ENCODE measurements at regions not wholly inside any gene's neighbourhood (a gene's known extent, or its start where the extent isn't known, plus 50 kb on each side); places are given as distances from the start of the nearest gene placed in this dataset.

DNA sequence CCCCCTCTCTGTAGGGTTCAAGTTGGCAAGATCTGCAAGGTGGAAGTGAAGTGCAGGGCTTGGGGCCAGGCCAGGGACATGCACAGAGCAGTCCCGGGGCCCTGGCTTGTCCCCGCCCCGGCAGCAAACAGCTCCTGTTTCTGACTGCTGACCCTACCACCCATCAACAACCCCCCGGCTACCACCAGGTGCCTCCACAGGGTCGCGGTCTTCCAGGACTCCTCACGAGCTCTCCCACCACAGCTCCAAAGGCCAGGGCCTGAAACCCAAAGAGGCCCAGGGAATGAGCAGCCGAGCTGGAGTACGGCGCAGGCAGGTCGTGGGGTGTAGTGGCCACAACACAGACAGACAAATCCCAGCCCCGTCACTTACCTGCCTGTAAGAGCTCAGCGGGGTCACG is 121.3 kb upstream of the SMAD3 start:
- TF ChIP-seq EZH2 (IDR thresholded peaks at IDR 0.05; ENCODE audit: low read depth, unreplicated experiment) (no peak), POLR2AphosphoS5 (IDR thresholded peaks at IDR 0.05; ENCODE audit: low read depth) (no peak), CTCF (conservative IDR thresholded peaks at IDR 0.05; ENCODE audit: low read depth in 2 of 2) (peak in 1 of 2 experiments; percentile 24; a peak in 1 of 4 replicates), EZH2phosphoT487 (IDR thresholded peaks at IDR 0.05; ENCODE audit: unreplicated experiment) (no peak), ZNF462 (CRISPR knock-in tag; IDR thresholded peaks at IDR 0.05) (no peak), CREB1 (CRISPR knock-in tag; IDR thresholded peaks at IDR 0.05; ENCODE audit: low read depth) (no peak), NANOG (IDR thresholded peaks at IDR 0.05; ENCODE audit: borderline replicate concordance) (no peak), STAT1 (IDR thresholded peaks at IDR 0.05; ENCODE audit: unreplicated experiment) (no peak), JUNB (IDR thresholded peaks at IDR 0.05; ENCODE audit: unreplicated experiment) (no peak), ETS1 (IDR thresholded peaks at IDR 0.05) (no peak), ZNF331 (CRISPR knock-in tag; IDR thresholded peaks at IDR 0.05; ENCODE audit: low read depth) (no peak), ZNF114 (CRISPR knock-in tag; IDR thresholded peaks at IDR 0.05) (no peak)
- TF ChIP-seq, protein P1, sequence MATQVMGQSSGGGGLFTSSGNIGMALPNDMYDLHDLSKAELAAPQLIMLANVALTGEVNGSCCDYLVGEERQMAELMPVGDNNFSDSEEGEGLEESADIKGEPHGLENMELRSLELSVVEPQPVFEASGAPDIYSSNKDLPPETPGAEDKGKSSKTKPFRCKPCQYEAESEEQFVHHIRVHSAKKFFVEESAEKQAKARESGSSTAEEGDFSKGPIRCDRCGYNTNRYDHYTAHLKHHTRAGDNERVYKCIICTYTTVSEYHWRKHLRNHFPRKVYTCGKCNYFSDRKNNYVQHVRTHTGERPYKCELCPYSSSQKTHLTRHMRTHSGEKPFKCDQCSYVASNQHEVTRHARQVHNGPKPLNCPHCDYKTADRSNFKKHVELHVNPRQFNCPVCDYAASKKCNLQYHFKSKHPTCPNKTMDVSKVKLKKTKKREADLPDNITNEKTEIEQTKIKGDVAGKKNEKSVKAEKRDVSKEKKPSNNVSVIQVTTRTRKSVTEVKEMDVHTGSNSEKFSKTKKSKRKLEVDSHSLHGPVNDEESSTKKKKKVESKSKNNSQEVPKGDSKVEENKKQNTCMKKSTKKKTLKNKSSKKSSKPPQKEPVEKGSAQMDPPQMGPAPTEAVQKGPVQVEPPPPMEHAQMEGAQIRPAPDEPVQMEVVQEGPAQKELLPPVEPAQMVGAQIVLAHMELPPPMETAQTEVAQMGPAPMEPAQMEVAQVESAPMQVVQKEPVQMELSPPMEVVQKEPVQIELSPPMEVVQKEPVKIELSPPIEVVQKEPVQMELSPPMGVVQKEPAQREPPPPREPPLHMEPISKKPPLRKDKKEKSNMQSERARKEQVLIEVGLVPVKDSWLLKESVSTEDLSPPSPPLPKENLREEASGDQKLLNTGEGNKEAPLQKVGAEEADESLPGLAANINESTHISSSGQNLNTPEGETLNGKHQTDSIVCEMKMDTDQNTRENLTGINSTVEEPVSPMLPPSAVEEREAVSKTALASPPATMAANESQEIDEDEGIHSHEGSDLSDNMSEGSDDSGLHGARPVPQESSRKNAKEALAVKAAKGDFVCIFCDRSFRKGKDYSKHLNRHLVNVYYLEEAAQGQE (IDR thresholded peaks at IDR 0.05; ENCODE audit: unreplicated experiment), result no peak

Measured in GM23338 (cell line).